Activated CD8-positive, alpha-beta T cell treated with anti-CD3 and anti-CD28 coated beads, Interleukin-2, amount 10 ng/mL, durations not matched to agents 7 days and 5 days (primary cell): ENCODE measurements at regions not wholly inside any gene's neighbourhood (a gene's known extent, or its start where the extent isn't known, plus 50 kb on each side); places are given as distances from the start of the nearest gene placed in this dataset.
"Not testable (repeated sequence)": the region's sequence is repeated elsewhere in the genome, so short reads cannot be mapped to it uniquely, and the experiment has no call there.

Experiments used
- ATAC-seq: fragments of 150-1000 bp; cut with Tn5 transposase; one replicate; pipeline ENCODE4 v1.10.0; 2021; ENCODE audit warnings: moderate library complexity
- CTCF ChIA-PET: fragments of 350-600 bp; sonication (Branson Sonifier 250); formaldehyde crosslinking; loops from one replicate; lab custom pipeline; 2021; ENCODE audit warnings: antibody characterized with exemption; lab: Charles Lee
- POLR2A ChIA-PET: fragments of 350-600 bp; sonication (Branson Sonifier 250); formaldehyde crosslinking; loops from one replicate; lab custom pipeline; 2021; ENCODE audit warnings: antibody characterized with exemption; lab: Charles Lee
- DNase-seq: peaks from one replicate; pipeline ENCODE4 v3.0.0-alpha.2; 2020
- H3K27ac Mint-ChIP-seq: one replicate; pipeline ENCODE4 v1.8.0; 2021; ENCODE audit warnings: mild to moderate bottlenecking, mixed read lengths
- H3K27me3 Mint-ChIP-seq: one replicate; pipeline ENCODE4 v1.8.0; 2021; ENCODE audit warnings: low read depth, mixed read lengths
- H3K36me3 Mint-ChIP-seq: one replicate; pipeline ENCODE4 v1.8.0; 2021; ENCODE audit warnings: low read depth, mixed read lengths
- H3K4me1 Mint-ChIP-seq: one replicate; pipeline ENCODE4 v1.8.0; 2021; ENCODE audit warnings: low read depth, mixed read lengths
- H3K4me3 Mint-ChIP-seq: one replicate; pipeline ENCODE4 v1.8.0; 2021; ENCODE audit warnings: mild to moderate bottlenecking, mixed read lengths
- H3K9me3 Mint-ChIP-seq: one replicate; pipeline ENCODE4 v1.8.0; 2022; ENCODE audit warnings: mixed read lengths; ENCODE audit not compliant: insufficient read depth

DNA sequence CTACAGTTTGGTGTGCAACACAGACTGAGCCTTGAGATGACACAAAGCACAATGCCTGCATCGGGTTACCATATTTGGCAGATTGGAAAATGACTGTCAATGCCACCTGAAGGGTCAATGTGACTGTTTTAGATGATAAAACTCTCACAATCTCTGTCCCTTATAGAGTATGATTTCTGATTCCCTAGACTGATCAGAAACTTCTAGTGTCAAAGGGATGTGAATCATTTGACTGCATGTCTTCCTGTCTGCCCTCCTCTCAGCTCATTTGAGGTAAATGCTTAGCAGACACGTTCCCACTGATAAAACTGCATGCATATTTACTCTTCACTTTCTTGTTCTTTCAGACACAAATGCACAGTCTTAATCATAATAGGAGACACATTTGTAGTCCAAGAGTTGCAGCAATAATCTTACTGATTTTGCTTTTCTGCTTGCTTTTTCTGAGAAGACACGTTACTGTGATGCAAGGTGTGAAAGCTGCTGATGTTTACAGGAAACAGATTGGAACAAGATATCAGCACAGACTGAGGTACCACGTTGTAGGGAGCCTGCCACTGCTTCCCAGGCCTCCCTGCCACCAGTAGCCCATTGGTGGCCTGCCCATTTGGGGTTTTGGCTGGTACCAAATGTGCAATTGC lies 77.8 kb downstream of the GCNT4 start:
- no peak overlapping the region for H3K4me3 Mint-ChIP-seq
- ATAC-seq (peak; percentile 61), DNase-seq (peak; percentile 23)
- ChIA-PET CTCF (interaction anchor here (0.9 kb wide), 1 partner anchor 43 kb away, joined by 3 read pairs; no protein-coding TSS in a partner anchor), POLR2A (no interaction called here)
- peaks cover 31% of the 10 kb centered on the region for H3K4me1 Mint-ChIP-seq
- peak overlapping the region; percentile 72 for H3K27ac Mint-ChIP-seq
- peaks cover 7% of the 10 kb centered on the region for H3K36me3 Mint-ChIP-seq
- H3K9me3 Mint-ChIP-seq: peaks cover 13% of the 10 kb centered on the region
- no peaks in the 10 kb centered on the region for H3K27me3 Mint-ChIP-seq

- CTCF ChIA-PET: no interaction called here
- no peak for DNase-seq
- Mint-ChIP-seq H3K27me3 (no peaks in the 10 kb centered on the region), H3K4me3 (no peak overlapping the region), H3K9me3 (peaks cover 13% of the 10 kb centered on the region), H3K4me1 (peaks cover 31% of the 10 kb centered on the region), H3K36me3 (peaks cover 7% of the 10 kb centered on the region), H3K27ac (no peak overlapping the region)
- POLR2A ChIA-PET: no interaction called here
- ATAC-seq: no peak
Observed at GRCh38 chr5:74973694-74974093, 78.7 kb downstream of the GCNT4 start.

DNA sequence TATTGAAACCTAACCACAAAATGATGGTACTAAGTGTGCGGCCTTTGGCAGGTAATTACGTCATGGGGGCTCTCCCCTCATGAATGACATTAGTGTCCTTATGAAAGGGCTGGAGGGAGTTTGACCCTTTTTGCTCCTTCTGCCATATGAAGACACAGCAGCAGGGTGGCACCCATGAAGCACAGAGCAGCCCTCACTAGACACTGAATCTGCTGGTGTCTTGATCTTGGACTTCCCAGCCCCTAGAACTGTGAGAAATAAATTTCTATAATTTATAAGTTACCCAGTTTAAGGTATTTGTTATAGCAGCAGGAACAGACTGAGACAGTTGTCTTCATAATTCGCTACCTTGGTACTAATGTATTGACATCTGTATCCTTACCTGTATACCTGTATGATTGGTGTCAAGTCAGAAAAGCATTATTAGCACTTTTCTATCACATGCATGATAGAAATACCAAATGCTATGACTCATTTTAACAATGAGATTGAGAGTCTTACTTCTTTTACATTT lies 80.4 kb downstream of the GCNT4 start:
- ChIA-PET POLR2A (no interaction called here), CTCF (no interaction called here)
- peaks cover 7% of the 10 kb centered on the region for H3K36me3 Mint-ChIP-seq
- H3K27me3 Mint-ChIP-seq: no peaks in the 10 kb centered on the region
- no peak overlapping the region for H3K4me3 Mint-ChIP-seq
- peaks cover 13% of the 10 kb centered on the region for H3K9me3 Mint-ChIP-seq
- H3K27ac Mint-ChIP-seq: no peak overlapping the region
- no peak for DNase-seq
- ATAC-seq: no peak
- H3K4me1 Mint-ChIP-seq: peaks cover 24% of the 10 kb centered on the region

GRCh38 chr5:74970891-74971290 lies 81.5 kb downstream of the GCNT4 start:
- H3K9me3 Mint-ChIP-seq: peaks cover 12% of the 10 kb centered on the region
- H3K4me3 Mint-ChIP-seq, POLR2A ChIA-PET, DNase-seq, H3K27me3 Mint-ChIP-seq, H3K27ac Mint-ChIP-seq, CTCF ChIA-PET, ATAC-seq, H3K36me3 Mint-ChIP-seq: not testable (repeated sequence)
- H3K4me1 Mint-ChIP-seq: peaks cover 17% of the 10 kb centered on the region

- Mint-ChIP-seq H3K9me3 (peaks cover 5% of the 10 kb centered on the region), H3K27me3 (peaks cover 6% of the 10 kb centered on the region), H3K27ac (no peak overlapping the region), H3K36me3 (no peaks in the 10 kb centered on the region), H3K4me3 (no peak overlapping the region), H3K4me1 (peaks cover 10% of the 10 kb centered on the region)
- no peak for ATAC-seq
- POLR2A ChIA-PET: no interaction called here
- no peak for DNase-seq
- CTCF ChIA-PET: no interaction called here
Observed at GRCh38 chr5:74969726-74970125, 82.6 kb downstream of the GCNT4 start.

DNA sequence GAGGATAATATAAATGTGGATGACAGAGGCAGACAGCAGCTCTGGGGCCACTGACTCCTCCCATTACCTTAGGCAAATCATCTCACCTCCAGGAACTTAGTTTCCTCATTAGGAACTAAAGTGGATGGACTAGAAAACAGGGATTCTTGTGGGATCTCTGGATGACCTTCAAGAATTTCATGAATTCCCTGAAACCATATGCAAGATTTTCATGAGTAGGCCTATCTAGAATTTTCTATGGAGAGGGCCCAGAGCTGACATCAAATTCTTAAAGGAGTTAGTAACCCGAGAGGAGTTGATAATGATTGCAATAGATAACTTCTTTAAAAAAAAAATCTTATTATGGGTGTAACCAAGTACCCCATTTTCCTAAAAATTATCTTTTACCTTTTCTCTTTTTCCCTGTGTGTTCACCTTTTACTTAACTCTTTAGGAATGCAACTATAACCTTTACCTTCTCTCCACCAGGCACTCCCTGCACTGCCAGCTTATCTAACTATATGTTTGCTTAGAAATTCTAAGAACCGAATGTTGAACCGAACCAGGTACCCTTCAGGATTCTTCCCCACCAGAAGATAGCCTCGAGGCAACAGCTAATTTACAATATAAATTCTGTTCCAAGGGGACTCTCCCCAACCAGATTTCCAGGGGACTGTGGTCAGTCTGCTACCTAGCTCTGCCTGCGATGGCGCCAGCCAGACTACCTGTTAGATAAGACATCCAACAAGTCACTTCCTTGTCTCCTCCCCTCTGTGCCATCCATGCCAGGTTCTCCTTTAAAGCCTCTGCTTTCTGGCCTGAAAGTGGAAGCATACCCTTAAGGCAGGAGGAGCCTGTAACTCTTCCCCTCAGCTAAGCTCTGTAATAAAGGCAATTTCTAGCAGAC lies 86.0 kb downstream of the GCNT4 start:
- H3K9me3 Mint-ChIP-seq: peaks cover 4% of the 10 kb centered on the region
- no peak overlapping the region for H3K4me3 Mint-ChIP-seq
- no peak for DNase-seq
- H3K27ac Mint-ChIP-seq: no peak overlapping the region
- POLR2A ChIA-PET: no interaction called here
- peaks cover 12% of the 10 kb centered on the region for H3K27me3 Mint-ChIP-seq
- CTCF ChIA-PET: no interaction called here
- H3K4me1 Mint-ChIP-seq: no peaks in the 10 kb centered on the region
- no peak for ATAC-seq
- H3K36me3 Mint-ChIP-seq: no peaks in the 10 kb centered on the region

DNA sequence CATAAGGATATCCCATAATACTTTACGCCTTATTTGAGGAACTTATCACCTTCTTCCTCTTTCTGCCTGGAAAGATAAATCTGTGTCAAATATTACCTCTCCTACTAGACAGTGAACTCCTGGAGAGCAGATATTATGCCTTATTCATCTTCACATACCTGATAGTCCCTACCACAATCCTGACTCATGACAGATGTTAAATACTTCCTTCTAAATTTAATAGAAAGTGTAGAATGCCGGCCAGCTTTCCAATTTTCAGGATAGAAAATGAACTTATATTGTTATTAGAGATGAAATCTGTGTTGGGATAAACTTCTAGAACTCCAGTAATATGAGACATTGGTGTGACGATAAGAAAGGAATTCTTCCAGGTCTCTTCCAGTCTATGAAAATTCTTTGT lies 89.0 kb downstream of the GCNT4 start:
- ATAC-seq (no peak), DNase-seq (no peak)
- Mint-ChIP-seq H3K4me1 (no peaks in the 10 kb centered on the region), H3K27me3 (peaks cover 15% of the 10 kb centered on the region), H3K36me3 (no peaks in the 10 kb centered on the region), H3K4me3 (no peak overlapping the region), H3K9me3 (no peaks in the 10 kb centered on the region), H3K27ac (no peak overlapping the region)
- POLR2A ChIA-PET: no interaction called here
- CTCF ChIA-PET: no interaction called here

- no peak for DNase-seq
- Mint-ChIP-seq H3K27me3 (peaks cover 7% of the 10 kb centered on the region), H3K9me3 (no peaks in the 10 kb centered on the region), H3K27ac (no peak overlapping the region), H3K4me3 (no peak overlapping the region), H3K36me3 (no peaks in the 10 kb centered on the region), H3K4me1 (peaks cover 7% of the 10 kb centered on the region)
- ChIA-PET CTCF (no interaction called here), POLR2A (no interaction called here)
- no peak for ATAC-seq
Observed at GRCh38 chr5:74957906-74958305, 91.7 kb upstream of the FAM169A start.

- no peaks in the 10 kb centered on the region for H3K36me3 Mint-ChIP-seq
- no peak for ATAC-seq
- no peak overlapping the region for H3K27ac Mint-ChIP-seq
- CTCF ChIA-PET: interaction anchor here (1.3 kb wide), 1 partner anchor 22 kb away, joined by 3 read pairs; no protein-coding TSS in a partner anchor
- no peaks in the 10 kb centered on the region for H3K9me3 Mint-ChIP-seq
- H3K4me3 Mint-ChIP-seq: no peak overlapping the region
- POLR2A ChIA-PET: no interaction called here
- DNase-seq: no peak
- peaks cover 7% of the 10 kb centered on the region for H3K4me1 Mint-ChIP-seq
- peaks cover 5% of the 10 kb centered on the region for H3K27me3 Mint-ChIP-seq
Observed at GRCh38 chr5:74957029-74957784, 91.0 kb upstream of the FAM169A start.

- Mint-ChIP-seq H3K4me3 (no peak overlapping the region), H3K27me3 (peaks cover 5% of the 10 kb centered on the region), H3K4me1 (peaks cover 7% of the 10 kb centered on the region), H3K9me3 (no peaks in the 10 kb centered on the region), H3K27ac (no peak overlapping the region), H3K36me3 (no peaks in the 10 kb centered on the region)
- POLR2A ChIA-PET: no interaction called here
- CTCF ChIA-PET: interaction anchor here (1.3 kb wide), 1 partner anchor 21 kb away, joined by 3 read pairs; no protein-coding TSS in a partner anchor
- DNase-seq: no peak
- no peak for ATAC-seq
Observed at GRCh38 chr5:74956278-74956677, 90.1 kb upstream of the FAM169A start.

DNA sequence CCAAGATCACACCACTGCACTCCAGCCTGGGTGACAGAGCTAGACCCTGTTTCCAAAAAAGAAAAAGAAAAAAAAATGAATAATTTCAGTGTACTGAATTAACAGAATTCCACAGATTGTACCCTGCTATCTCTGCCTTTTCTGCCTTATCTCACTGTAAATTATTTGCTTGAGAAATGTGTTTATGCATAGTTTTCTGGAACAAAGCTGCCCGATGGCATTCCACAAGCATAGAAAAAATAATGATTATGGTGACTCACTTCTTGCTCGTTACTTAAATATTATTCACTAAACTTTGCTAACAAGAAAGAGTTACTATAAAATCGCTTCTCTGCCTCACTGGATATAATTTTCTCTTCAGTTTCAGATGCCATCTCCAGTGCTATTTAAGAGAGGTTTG lies 88.7 kb upstream of the FAM169A start:
- H3K36me3 Mint-ChIP-seq: no peaks in the 10 kb centered on the region
- H3K9me3 Mint-ChIP-seq: no peaks in the 10 kb centered on the region
- H3K27ac Mint-ChIP-seq: no peak overlapping the region
- H3K4me1 Mint-ChIP-seq: peaks cover 7% of the 10 kb centered on the region
- no peak overlapping the region for H3K4me3 Mint-ChIP-seq
- ATAC-seq: no peak
- H3K27me3 Mint-ChIP-seq: peaks cover 9% of the 10 kb centered on the region
- CTCF ChIA-PET: interaction anchor here (2.9 kb wide), 1 partner anchor 20 kb away, joined by 10 read pairs; no protein-coding TSS in a partner anchor
- POLR2A ChIA-PET: no interaction called here
- no peak for DNase-seq
